ENCODE measurements at regions not wholly inside any gene's neighbourhood (a gene's known extent, or its start where the extent isn't known, plus 50 kb on each side); places are given as distances from the start of the nearest gene placed in this dataset.

DNA sequence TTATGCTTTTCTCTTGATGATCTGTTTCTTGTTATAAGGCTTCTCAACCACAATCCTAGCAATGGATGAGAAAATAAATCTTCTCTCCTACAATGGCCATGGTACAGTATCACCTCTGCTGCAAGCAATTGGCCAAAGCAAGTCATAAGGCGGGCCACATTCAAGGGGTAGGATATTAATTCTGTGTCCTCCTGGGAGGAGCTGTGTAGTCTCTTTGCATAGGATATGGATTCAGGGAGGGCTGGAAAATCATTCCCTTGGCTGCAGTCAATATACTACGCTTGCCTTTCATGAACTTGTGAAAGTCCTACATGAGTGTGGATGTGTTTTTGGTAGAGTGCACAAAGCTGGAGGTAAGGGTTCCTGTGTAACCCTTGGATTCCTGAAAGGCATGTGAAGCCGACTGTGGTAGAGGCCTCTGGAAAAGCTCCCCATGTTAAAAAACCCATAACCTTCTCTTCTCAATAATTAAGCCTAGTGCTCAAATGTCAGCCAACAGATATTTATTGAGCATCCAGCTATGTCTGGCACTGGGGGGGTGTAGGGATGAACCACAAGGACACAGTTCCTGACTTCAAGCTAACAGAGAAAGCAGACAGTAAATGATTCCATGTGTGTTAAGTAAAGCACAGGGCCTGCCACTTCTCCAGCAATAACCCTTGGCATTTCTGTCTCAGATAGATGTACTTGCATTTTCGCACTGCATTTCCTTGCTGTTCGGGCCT lies 147.6 kb upstream of the HS3ST3A1 start:
- no peaks in the 10 kb centered on the region for H3K9me3 ChIP-seq
- DNase-seq (ENCODE audit: low spot score in 2 of 2), result no peak
- TF ChIP-seq POLR2AphosphoS5 (IDR thresholded peaks at IDR 0.05) (no peak), CTCF (IDR thresholded peaks at IDR 0.05) (no peak), POLR2A (IDR thresholded peaks at IDR 0.05) (no peak)
- H3K27me3 ChIP-seq, result no peaks in the 10 kb centered on the region
- intact Hi-C loops (cut with DNase I; ENCODE audit: low total_unique reads), result no loop called here
- H3K27ac ChIP-seq, result no peak overlapping the region
- no peak overlapping the region for H3K4me3 ChIP-seq
- no peaks in the 10 kb centered on the region for H3K4me1 ChIP-seq
- no peaks in the 10 kb centered on the region for H3K36me3 ChIP-seq

- Histone ChIP-seq H3K4me1 (no peaks in the 10 kb centered on the region), H3K9me3 (no peaks in the 10 kb centered on the region), H3K36me3 (no peaks in the 10 kb centered on the region), H3K27me3 (no peaks in the 10 kb centered on the region), H3K4me3 (no peak overlapping the region), H3K27ac (no peak overlapping the region)
- DNase-seq (ENCODE audit: low spot score in 2 of 2), result no peak
- no peak for TF ChIP-seq POLR2AphosphoS5 (IDR thresholded peaks at IDR 0.05)
- no peak for TF ChIP-seq POLR2A (IDR thresholded peaks at IDR 0.05)
- intact Hi-C loops (cut with DNase I; ENCODE audit: low total_unique reads), result no loop called here
Measured at GRCh38 chr17:13749891-13750235, 148.1 kb upstream of the HS3ST3A1 start.

DNA sequence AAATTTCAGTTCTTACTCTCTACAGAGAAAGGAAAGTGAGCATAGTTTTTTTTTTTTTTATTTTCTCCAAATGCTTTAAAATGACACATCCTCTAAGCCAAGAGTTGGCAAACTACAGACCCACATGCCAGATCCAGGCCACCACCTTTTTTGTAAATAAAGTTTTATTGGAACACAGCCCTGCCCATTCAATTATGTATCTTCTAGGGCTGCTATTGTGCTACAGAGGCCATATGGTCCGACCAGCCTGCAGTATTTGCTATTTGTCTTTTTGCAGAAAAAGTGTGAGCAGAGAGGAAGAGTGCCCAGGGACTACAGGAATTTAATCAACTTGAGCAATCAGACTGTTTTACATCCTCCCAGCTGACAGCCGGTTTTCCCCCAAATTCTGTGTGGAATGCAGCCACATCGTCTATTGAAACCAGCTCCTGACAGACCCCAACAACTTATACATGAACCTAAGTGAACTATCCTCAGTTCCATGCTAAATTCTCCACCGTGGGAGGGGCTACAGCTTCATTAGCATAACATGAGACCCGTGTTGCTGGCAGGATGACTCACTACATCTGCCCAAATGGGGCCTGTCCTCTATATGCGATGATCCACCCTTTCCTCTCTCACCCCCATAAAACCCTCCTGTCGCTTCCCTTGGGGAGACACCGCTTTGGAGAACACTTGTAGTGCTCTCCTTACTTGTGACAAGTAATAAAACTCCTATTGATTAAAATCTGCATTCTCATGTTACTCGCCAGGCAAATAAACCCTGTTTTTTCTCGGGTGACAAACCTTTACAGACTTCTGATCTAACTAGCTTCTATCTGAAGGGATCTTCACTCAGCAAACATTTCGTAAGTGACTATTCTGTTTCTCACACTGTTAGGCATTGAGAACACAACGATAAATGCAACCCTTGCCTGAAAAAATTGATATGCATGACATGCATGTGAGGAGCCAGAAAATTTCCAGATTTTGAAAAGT lies 149.4 kb upstream of the HS3ST3A1 start:
- intact Hi-C loops (cut with DNase I; ENCODE audit: low total_unique reads), result no loop called here
- H3K9me3 ChIP-seq, result no peaks in the 10 kb centered on the region
- no peaks in the 10 kb centered on the region for H3K36me3 ChIP-seq
- H3K27ac ChIP-seq, result no peak overlapping the region
- TF ChIP-seq POLR2AphosphoS5 (IDR thresholded peaks at IDR 0.05), result no peak
- TF ChIP-seq CTCF (IDR thresholded peaks at IDR 0.05), result no peak
- TF ChIP-seq POLR2A (IDR thresholded peaks at IDR 0.05), result no peak
- H3K4me3 ChIP-seq, result no peak overlapping the region
- no peaks in the 10 kb centered on the region for H3K4me1 ChIP-seq
- no peak for DNase-seq (ENCODE audit: low spot score in 2 of 2)
- no peaks in the 10 kb centered on the region for H3K27me3 ChIP-seq

- Histone ChIP-seq H3K36me3 (no peaks in the 10 kb centered on the region), H3K9me3 (no peaks in the 10 kb centered on the region), H3K27me3 (no peaks in the 10 kb centered on the region), H3K4me3 (no peak overlapping the region), H3K4me1 (no peaks in the 10 kb centered on the region), H3K27ac (no peak overlapping the region)
- TF ChIP-seq POLR2AphosphoS5 (IDR thresholded peaks at IDR 0.05) (no peak), CTCF (IDR thresholded peaks at IDR 0.05) (no peak), POLR2A (IDR thresholded peaks at IDR 0.05) (no peak)
- no peak for DNase-seq (ENCODE audit: low spot score in 2 of 2)
- intact Hi-C loops (cut with DNase I; ENCODE audit: low total_unique reads), result no loop called here
Measured at GRCh38 chr17:13753154-13753553, 151.4 kb upstream of the HS3ST3A1 start.

- no peak for DNase-seq (ENCODE audit: low spot score in 2 of 2)
- H3K4me1 ChIP-seq, result no peaks in the 10 kb centered on the region
- no peak overlapping the region for H3K27ac ChIP-seq
- no peaks in the 10 kb centered on the region for H3K27me3 ChIP-seq
- no peaks in the 10 kb centered on the region for H3K36me3 ChIP-seq
- intact Hi-C loops (cut with DNase I; ENCODE audit: low total_unique reads), result no loop called here
- H3K4me3 ChIP-seq, result no peak overlapping the region
- H3K9me3 ChIP-seq, result no peaks in the 10 kb centered on the region
- no peak for TF ChIP-seq CTCF (IDR thresholded peaks at IDR 0.05)
- no peak for TF ChIP-seq POLR2A (IDR thresholded peaks at IDR 0.05)
Measured at GRCh38 chr17:13753771-13754170, 152.0 kb upstream of the HS3ST3A1 start.
